Activated CD4-positive, alpha-beta memory T cell treated with anti-CD3 and anti-CD28 coated beads for 36 hours (primary cell): ENCODE measurements at regions not wholly inside any gene's neighbourhood (a gene's known extent, or its start where the extent isn't known, plus 50 kb on each side); places are given as distances from the start of the nearest gene placed in this dataset.

ENCODE experiments used
- CTCF ChIA-PET: fragments of 350-600 bp; sonication (Branson Sonifier 250); formaldehyde crosslinking; loops from one replicate; lab custom pipeline; 2021; ENCODE audit warnings: antibody characterized with exemption, inconsistent platforms; lab: Charles Lee
- POLR2A ChIA-PET: fragments of 350-600 bp; sonication (Branson Sonifier 250); formaldehyde crosslinking; loops from one replicate; lab custom pipeline; 2021; ENCODE audit warnings: antibody characterized with exemption; lab: Charles Lee
- DNase-seq: peaks from one replicate; pipeline ENCODE4 v3.0.0-alpha.2; 2020
- H3K27ac Mint-ChIP-seq: one replicate; pipeline ENCODE4 v1.8.0; 2021; ENCODE audit warnings: mixed read lengths
- H3K27me3 Mint-ChIP-seq: one replicate; pipeline ENCODE4 v1.8.0; 2021; ENCODE audit warnings: mixed read lengths
- H3K36me3 Mint-ChIP-seq: one replicate; pipeline ENCODE4 v1.8.0; 2021; ENCODE audit warnings: mixed read lengths
- H3K4me1 Mint-ChIP-seq: one replicate; pipeline ENCODE4 v1.8.0; 2021; ENCODE audit warnings: low read depth, mixed read lengths
- H3K4me3 Mint-ChIP-seq: one replicate; pipeline ENCODE4 v1.8.0; 2021; ENCODE audit warnings: mild to moderate bottlenecking, mixed read lengths
- H3K9me3 Mint-ChIP-seq: one replicate; pipeline ENCODE4 v1.8.0; 2021; ENCODE audit warnings: mixed read lengths
- intact Hi-C: fragments of 100-400 bp; cut with micrococcal nuclease; formaldehyde crosslinking; loops from one replicate; pipeline ENCODE4 v1.15.1; 2023

- no peaks in the 10 kb centered on the region for H3K36me3 Mint-ChIP-seq
- CTCF ChIA-PET = interaction anchor here (1.0 kb wide), 1 partner anchor 139 kb away, joined by 4 read pairs; no protein-coding TSS in a partner anchor
- POLR2A ChIA-PET = interaction anchor here (1.0 kb wide), 1 partner anchor 10 kb away, joined by 3 read pairs; no protein-coding TSS in a partner anchor
- no peak overlapping the region for H3K4me3 Mint-ChIP-seq
- H3K27ac Mint-ChIP-seq = no peak overlapping the region
- DNase-seq = no peak
- H3K27me3 Mint-ChIP-seq = no peaks in the 10 kb centered on the region
- intact Hi-C loops = no loop called here
- peaks cover 33% of the 10 kb centered on the region for H3K4me1 Mint-ChIP-seq
- H3K9me3 Mint-ChIP-seq = no peaks in the 10 kb centered on the region
Observed at GRCh38 chr5:173786286-173787187, 101.6 kb upstream of the CPEB4 start.

GRCh38 chr5:173789031-173789920 lies 98.9 kb upstream of the CPEB4 start:
- intact Hi-C loops = loop anchor here (2.0 kb wide), 1 partner anchor 172 kb away; the partner anchor contains the start of gene BOD1
- peaks cover 19% of the 10 kb centered on the region for H3K4me1 Mint-ChIP-seq

GRCh38 chr5:173790177-173790719 lies 97.9 kb upstream of the CPEB4 start:
- no peaks in the 10 kb centered on the region for H3K36me3 Mint-ChIP-seq
- H3K4me3 Mint-ChIP-seq = no peak overlapping the region
- POLR2A ChIA-PET = no interaction called here
- no peak overlapping the region for H3K27ac Mint-ChIP-seq
- intact Hi-C loops = no loop called here
- no peaks in the 10 kb centered on the region for H3K9me3 Mint-ChIP-seq
- no peak for DNase-seq
- no peaks in the 10 kb centered on the region for H3K27me3 Mint-ChIP-seq
- CTCF ChIA-PET = no interaction called here
- peaks cover 19% of the 10 kb centered on the region for H3K4me1 Mint-ChIP-seq

More at GRCh38 chr5:173789031-173789920, 98.9 kb upstream of the CPEB4 start:
- ChIA-PET CTCF (no interaction called here), POLR2A (no interaction called here)
- peak; percentile 70 for DNase-seq
- H3K4me3 Mint-ChIP-seq = no peak overlapping the region
- no peaks in the 10 kb centered on the region for H3K27me3 Mint-ChIP-seq
- H3K9me3 Mint-ChIP-seq = no peaks in the 10 kb centered on the region
- no peaks in the 10 kb centered on the region for H3K36me3 Mint-ChIP-seq
- no peak overlapping the region for H3K27ac Mint-ChIP-seq

- Mint-ChIP-seq H3K36me3 (no peaks in the 10 kb centered on the region), H3K4me3 (no peak overlapping the region), H3K9me3 (no peaks in the 10 kb centered on the region), H3K27me3 (no peaks in the 10 kb centered on the region), H3K4me1 (peaks cover 13% of the 10 kb centered on the region), H3K27ac (no peak overlapping the region)
- no peak for DNase-seq
- intact Hi-C loops = no loop called here
- CTCF ChIA-PET = no interaction called here
- POLR2A ChIA-PET = no interaction called here
Observed at GRCh38 chr5:173790836-173791546, 97.2 kb upstream of the CPEB4 start.

GRCh38 chr5:173791878-173792277 lies 96.3 kb upstream of the CPEB4 start:
- Mint-ChIP-seq H3K4me3 (no peak overlapping the region), H3K4me1 (peaks cover 6% of the 10 kb centered on the region), H3K27ac (no peak overlapping the region), H3K27me3 (no peaks in the 10 kb centered on the region), H3K36me3 (no peaks in the 10 kb centered on the region), H3K9me3 (no peaks in the 10 kb centered on the region)
- ChIA-PET CTCF (no interaction called here), POLR2A (no interaction called here)
- intact Hi-C loops = no loop called here
- no peak for DNase-seq

- Mint-ChIP-seq H3K4me1 (peaks cover 6% of the 10 kb centered on the region), H3K36me3 (no peaks in the 10 kb centered on the region)
Observed at GRCh38 chr5:173792781-173793547, 95.2 kb upstream of the CPEB4 start.

GRCh38 chr5:173793648-173794548 lies 94.3 kb upstream of the CPEB4 start:
- Mint-ChIP-seq H3K9me3 (no peaks in the 10 kb centered on the region), H3K4me3 (no peak overlapping the region), H3K4me1 (peaks cover 3% of the 10 kb centered on the region), H3K27ac (no peak overlapping the region), H3K36me3 (no peaks in the 10 kb centered on the region), H3K27me3 (no peaks in the 10 kb centered on the region)
- DNase-seq = no peak
- ChIA-PET CTCF (no interaction called here), POLR2A (no interaction called here)
- intact Hi-C loops = no loop called here

More at GRCh38 chr5:173792781-173793547, 95.2 kb upstream of the CPEB4 start:
- no peaks in the 10 kb centered on the region for H3K9me3 Mint-ChIP-seq
- no peak for DNase-seq
- CTCF ChIA-PET = no interaction called here
- POLR2A ChIA-PET = no interaction called here
- no peaks in the 10 kb centered on the region for H3K27me3 Mint-ChIP-seq
- H3K4me3 Mint-ChIP-seq = no peak overlapping the region
- no peak overlapping the region for H3K27ac Mint-ChIP-seq
- intact Hi-C loops = no loop called here

GRCh38 chr5:173794901-173795416 lies 93.2 kb upstream of the CPEB4 start:
- ChIA-PET POLR2A (no interaction called here), CTCF (no interaction called here)
- no peak overlapping the region for H3K4me3 Mint-ChIP-seq
- no peak for DNase-seq
- H3K27me3 Mint-ChIP-seq = no peaks in the 10 kb centered on the region
- no peaks in the 10 kb centered on the region for H3K9me3 Mint-ChIP-seq
- no peaks in the 10 kb centered on the region for H3K4me1 Mint-ChIP-seq
- H3K27ac Mint-ChIP-seq = no peak overlapping the region
- H3K36me3 Mint-ChIP-seq = no peaks in the 10 kb centered on the region
- intact Hi-C loops = no loop called here

GRCh38 chr5:173795601-173796000 lies 92.5 kb upstream of the CPEB4 start:
- H3K36me3 Mint-ChIP-seq = no peaks in the 10 kb centered on the region
- no peaks in the 10 kb centered on the region for H3K27me3 Mint-ChIP-seq
- intact Hi-C loops = no loop called here
- no peaks in the 10 kb centered on the region for H3K4me1 Mint-ChIP-seq
- H3K27ac Mint-ChIP-seq = no peak overlapping the region
- CTCF ChIA-PET = no interaction called here
- no peaks in the 10 kb centered on the region for H3K9me3 Mint-ChIP-seq
- no peak overlapping the region for H3K4me3 Mint-ChIP-seq
- DNase-seq = no peak
- POLR2A ChIA-PET = interaction anchor here (0.8 kb wide), 1 partner anchor 9 kb away, joined by 3 read pairs; no protein-coding TSS in a partner anchor
